Testis (tissue), 2 donors: ENCODE measurements at regions not wholly inside any gene's neighbourhood (a gene's known extent, or its start where the extent isn't known, plus 50 kb on each side); places are given as distances from the start of the nearest gene placed in this dataset.

ENCODE experiments used
- DNase-seq: peaks from one replicate; pipeline ENCODE4 v3.0.0-alpha.2; 2019
- H3K27ac ChIP-seq, 2 donors: fragments of 200-600 bp; sonication (generic); one replicate each; pipeline ENCODE4 v1.5.1; 2019
- H3K27me3 ChIP-seq: fragments of 200-600 bp; sonication (generic); one replicate; pipeline ENCODE4 v1.5.1; 2019
- H3K36me3 ChIP-seq: fragments of 200-600 bp; sonication (generic); one replicate; pipeline ENCODE4 v1.5.1; 2017; ENCODE audit warnings: low read depth; ENCODE audit errors: missing control alignments
- H3K4me1 ChIP-seq: fragments of 200-600 bp; sonication (generic); one replicate; pipeline ENCODE4 v1.5.1; 2019
- H3K4me3 ChIP-seq, 2 donors: fragments of 200-600 bp; sonication (generic); one replicate each; pipeline ENCODE4 v1.5.1; 2017 to 2019
- H3K9me3 ChIP-seq: fragments of 200-600 bp; sonication (generic); one replicate; pipeline ENCODE4 v1.5.1; 2017
- CTCF ChIP-seq, 3 experiments: fragments of 450-650 bp in 2 of 3; fragments of 200-600 bp in 1 of 3; sonication (generic) in 1 of 3; IDR thresholded peaks; one replicate each; pipeline ENCODE4 v1.5.1; 2016 to 2019; ENCODE audit warnings: antibody characterized with exemption in 3 of 3, mild to moderate bottlenecking in 2 of 3, moderate library complexity in 1 of 3
- POLR2A ChIP-seq: fragments of 450-650 bp; IDR thresholded peaks from one replicate; pipeline ENCODE4 v1.6.1; 2017; ENCODE audit warnings: antibody characterized with exemption, mild to moderate bottlenecking, moderate library complexity
- WGBS, 2 donors: methylation state at CpG; one replicate each; pipeline ENCODE4 v1.1.5; 2018; 5-methylcytosine and 5-hydroxymethylcytosine counted together
- intact Hi-C: fragments of 100-400 bp; cut with DNase I; formaldehyde crosslinking; loops from one replicate; pipeline ENCODE4 v1.15.1; 2023; ENCODE audit warnings: low total_unique reads

DNA sequence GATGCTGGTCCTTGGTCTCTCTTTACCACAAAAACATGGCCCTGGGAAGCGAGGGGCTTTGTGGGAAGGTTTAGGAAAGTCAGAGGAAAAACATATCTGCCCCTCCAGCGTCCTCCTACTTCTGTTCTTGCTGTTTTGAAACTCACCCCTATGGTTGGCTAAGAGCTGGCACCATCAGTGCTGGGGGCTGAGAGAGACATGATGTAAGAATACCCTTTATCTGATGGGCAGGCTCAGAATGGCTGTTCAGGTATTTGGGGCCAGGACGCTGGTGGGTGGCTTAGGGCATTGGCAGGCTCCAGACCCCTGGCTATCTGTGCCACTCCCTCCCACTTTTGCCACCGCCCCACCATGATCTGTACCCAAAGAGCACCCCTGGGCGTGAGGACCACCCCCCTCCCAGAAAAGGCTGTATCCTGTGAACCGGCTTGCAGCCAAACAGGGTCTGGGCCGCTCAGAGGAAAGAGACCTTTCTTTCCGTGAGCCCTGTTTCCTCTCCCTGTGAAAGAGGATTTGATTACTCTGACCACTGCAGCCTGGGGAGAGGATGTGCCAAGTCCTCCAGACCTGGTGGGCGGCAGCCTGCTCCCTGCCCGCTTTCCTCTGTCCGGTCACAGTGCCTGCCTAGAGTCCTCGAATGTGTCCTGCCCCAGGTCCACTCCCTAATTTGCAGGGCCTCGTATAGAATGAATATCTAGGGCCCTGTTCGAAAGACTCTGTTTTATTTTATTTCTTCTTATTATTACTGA lies 61.3 kb upstream of the SLC6A6 start:
- H3K27ac ChIP-seq, result no peak overlapping the region
- H3K36me3 ChIP-seq, result no peaks in the 10 kb centered on the region
- intact Hi-C loops, result no loop called here
- TF ChIP-seq POLR2A, result no peak
- no peak for TF ChIP-seq CTCF (IDR thresholded peaks at IDR 0.05)
- no peak for DNase-seq
- H3K4me3 ChIP-seq, result no peak overlapping the region
- no peaks in the 10 kb centered on the region for H3K9me3 ChIP-seq
- no peaks in the 10 kb centered on the region for H3K27me3 ChIP-seq
- WGBS, 2 donors, result 63 to 78% methylated on average over 13 to 14 of the region's 14 CpGs
- H3K4me1 ChIP-seq, result peaks cover 3% of the 10 kb centered on the region

- intact Hi-C loops, result no loop called here
- Histone ChIP-seq H3K4me3 (no peak overlapping the region), H3K4me1 (peaks cover 3% of the 10 kb centered on the region), H3K27me3 (no peaks in the 10 kb centered on the region), H3K27ac (no peak overlapping the region), H3K36me3 (no peaks in the 10 kb centered on the region), H3K9me3 (no peaks in the 10 kb centered on the region)
- TF ChIP-seq POLR2A, result no peak
- no peak for TF ChIP-seq CTCF (IDR thresholded peaks at IDR 0.05)
- DNase-seq, result no peak
- WGBS, 2 donors, result 93% methylated on average over 21 of the region's 21 CpGs
Observed at GRCh38 chr3:14343338-14344112, 58.9 kb upstream of the SLC6A6 start.

- Histone ChIP-seq H3K4me3 (no peak overlapping the region), H3K9me3 (no peaks in the 10 kb centered on the region), H3K27ac (no peak overlapping the region), H3K36me3 (no peaks in the 10 kb centered on the region), H3K27me3 (no peaks in the 10 kb centered on the region), H3K4me1 (peaks cover 3% of the 10 kb centered on the region)
- no peak for DNase-seq
- TF ChIP-seq CTCF (IDR thresholded peaks at IDR 0.05), result no peak
- intact Hi-C loops, result no loop called here
- 72 to 90% methylated on average over 7 of the region's 7 CpGs for WGBS, 2 donors
Observed at GRCh38 chr3:14344351-14344750, 58.1 kb upstream of the SLC6A6 start.

DNA sequence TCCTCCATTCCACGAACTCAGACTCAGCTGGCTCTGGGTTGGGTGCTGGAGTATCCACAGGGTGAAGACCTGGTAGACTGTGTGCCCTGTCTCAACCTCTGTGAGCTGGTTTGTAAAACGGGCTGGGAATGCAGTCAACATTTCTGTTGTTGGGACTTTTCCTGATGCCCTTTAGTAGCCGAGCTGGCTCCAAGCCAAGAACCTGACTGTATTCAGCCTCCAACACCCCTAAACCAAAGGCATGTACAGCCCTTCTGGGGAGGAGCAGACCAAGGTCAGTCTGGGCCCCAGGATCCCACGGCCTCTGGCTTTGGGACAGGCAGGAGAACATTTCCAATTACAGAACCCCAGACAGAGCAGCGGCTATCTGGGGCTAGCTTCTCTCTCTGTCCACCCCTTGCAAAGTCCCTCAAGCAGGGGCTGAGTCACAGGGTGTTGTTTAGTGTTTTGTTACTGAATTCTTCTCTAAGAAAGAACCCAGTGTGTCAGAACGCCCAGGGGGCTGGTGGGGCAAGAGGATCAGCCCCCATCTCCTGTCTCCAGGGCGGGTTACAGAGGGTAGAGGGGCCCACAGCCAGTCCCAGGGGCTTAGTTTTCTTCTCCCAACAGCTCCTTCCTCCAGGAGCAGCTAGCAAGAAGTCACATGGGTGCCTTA lies 56.8 kb upstream of the SLC6A6 start:
- Histone ChIP-seq H3K4me3 (no peak overlapping the region), H3K36me3 (no peaks in the 10 kb centered on the region), H3K4me1 (peaks cover 3% of the 10 kb centered on the region), H3K27me3 (no peaks in the 10 kb centered on the region), H3K9me3 (no peaks in the 10 kb centered on the region), H3K27ac (no peak overlapping the region)
- no peak for DNase-seq
- intact Hi-C loops, result no loop called here
- TF ChIP-seq POLR2A (no peak), CTCF (IDR thresholded peaks at IDR 0.05) (no peak)
- WGBS, 2 donors, result 67 to 74% methylated on average over 4 to 7 of the region's 7 CpGs
